H9 (cell line): ENCODE measurements at regions not wholly inside any gene's neighbourhood (a gene's known extent, or its start where the extent isn't known, plus 50 kb on each side); places are given as distances from the start of the nearest gene placed in this dataset.

ENCODE experiments used
- DNase-seq: peaks from one replicate; pipeline ENCODE4 v3.0.0-alpha.2; 2017
- H2AFZ ChIP-seq: one replicate; pipeline ENCODE4 v1.6.1; 2013; ENCODE audit warnings: mild to moderate bottlenecking, low read length, control low read depth, moderate library complexity
- H2AK5ac ChIP-seq: 2 replicates; pipeline ENCODE4 v1.6.1; 2013; ENCODE audit warnings: low read length, control low read depth, mixed read lengths; ENCODE audit not compliant: insufficient read length
- H2BK120ac ChIP-seq: one replicate; pipeline ENCODE4 v1.6.1; 2013; ENCODE audit warnings: low read depth, mild to moderate bottlenecking, low read length, control low read depth, inconsistent platforms; ENCODE audit not compliant: poor library complexity, severe bottlenecking
- H2BK12ac ChIP-seq: 2 replicates; pipeline ENCODE4 v1.6.1; 2013; ENCODE audit warnings: low read length, control low read depth, mixed read lengths, low read depth; ENCODE audit not compliant: insufficient read length
- H2BK15ac ChIP-seq: 2 replicates; pipeline ENCODE4 v1.6.1; 2013; ENCODE audit warnings: low read depth, low read length, control low read depth
- H2BK20ac ChIP-seq: one replicate; pipeline ENCODE4 v1.6.1; 2013; ENCODE audit warnings: low read depth, mild to moderate bottlenecking, low read length, control low read depth, inconsistent platforms; ENCODE audit not compliant: poor library complexity, severe bottlenecking
- H2BK5ac ChIP-seq: 2 replicates; pipeline ENCODE4 v1.6.1; 2013; ENCODE audit warnings: low read length, control low read depth, mixed read lengths; ENCODE audit not compliant: insufficient read length
- H3K14ac ChIP-seq: 2 replicates; pipeline ENCODE4 v1.6.1; 2013; ENCODE audit warnings: low read length, control low read depth; ENCODE audit not compliant: insufficient read depth
- H3K18ac ChIP-seq: 2 replicates; pipeline ENCODE4 v1.6.1; 2013; ENCODE audit warnings: low read depth, mild to moderate bottlenecking, mixed read lengths, low read length, control low read depth; ENCODE audit not compliant: insufficient read length
- H3K23ac ChIP-seq: 2 replicates; pipeline ENCODE4 v1.6.1; 2013; ENCODE audit warnings: low read length, control low read depth, mixed read lengths, low read depth; ENCODE audit not compliant: insufficient read length
- H3K23me2 ChIP-seq: 2 replicates; pipeline ENCODE4 v1.6.1; 2013; ENCODE audit warnings: low read depth, mild to moderate bottlenecking, mixed read lengths, low read length, control low read depth; ENCODE audit not compliant: insufficient read length, poor library complexity, severe bottlenecking
- H3K27ac ChIP-seq: 2 replicates; pipeline ENCODE4 v1.5.1; 2013; ENCODE audit warnings: low read length, control low read depth, mixed read lengths, low read depth; ENCODE audit not compliant: insufficient read length
- H3K27me3 ChIP-seq: 2 replicates; pipeline ENCODE4 v1.6.1; 2013; ENCODE audit warnings: low read length, control low read depth, inconsistent platforms; ENCODE audit not compliant: insufficient read depth
- H3K4ac ChIP-seq: 2 replicates; pipeline ENCODE4 v1.6.1; 2013; ENCODE audit warnings: low read depth, mild to moderate bottlenecking, control low read depth, inconsistent platforms, low read length, moderate library complexity
- H3K4me1 ChIP-seq: 2 replicates; pipeline ENCODE4 v1.6.1; 2013; ENCODE audit warnings: low read length, control low read depth, inconsistent platforms; ENCODE audit not compliant: insufficient read depth
- H3K4me2 ChIP-seq: 2 replicates; pipeline ENCODE4 v1.6.1; 2013; ENCODE audit warnings: low read length, control low read depth, mixed read lengths; ENCODE audit not compliant: insufficient read length, insufficient read depth
- H3K56ac ChIP-seq: 2 replicates; pipeline ENCODE4 v1.6.1; 2013; ENCODE audit warnings: low read depth, mild to moderate bottlenecking, mixed read lengths, low read length, control low read depth; ENCODE audit not compliant: insufficient read length
- H3K79me1 ChIP-seq: 2 replicates; pipeline ENCODE4 v1.6.1; 2013; ENCODE audit warnings: low read depth, mild to moderate bottlenecking, moderate library complexity, low read length, control low read depth, inconsistent platforms; ENCODE audit not compliant: insufficient read depth, poor library complexity, severe bottlenecking
- H3K79me2 ChIP-seq: 2 replicates; pipeline ENCODE4 v1.6.1; 2013; ENCODE audit warnings: low read length, control low read depth, inconsistent platforms; ENCODE audit not compliant: insufficient read depth
- H3K9ac ChIP-seq: 2 replicates; pipeline ENCODE4 v1.6.1; 2013; ENCODE audit warnings: low read length, control low read depth, mixed read lengths; ENCODE audit not compliant: insufficient read length; ENCODE audit errors: extremely low read depth
- H3K9me3 ChIP-seq: one replicate; pipeline ENCODE4 v1.6.1; 2013; ENCODE audit warnings: low read depth, low read length, inconsistent platforms; ENCODE audit not compliant: control insufficient read depth
- H3T11ph ChIP-seq: one replicate; pipeline ENCODE4 v1.6.1; 2013; ENCODE audit warnings: mild to moderate bottlenecking, low read length, control low read depth, inconsistent platforms
- H4K20me1 ChIP-seq: one replicate; pipeline ENCODE4 v1.6.1; 2013; ENCODE audit not compliant: control insufficient read depth, insufficient read length, insufficient read depth
- H4K5ac ChIP-seq: 2 replicates; pipeline ENCODE4 v1.6.1; 2013; ENCODE audit warnings: low read depth, mild to moderate bottlenecking, mixed read lengths, low read length, control low read depth; ENCODE audit not compliant: insufficient read length
- H4K8ac ChIP-seq: replicated peaks from 2 replicates; pipeline ENCODE4 v1.6.1; 2013; ENCODE audit warnings: low read length, control low read depth, mixed read lengths, low read depth; ENCODE audit not compliant: insufficient read length
- H4K91ac ChIP-seq: 2 replicates; pipeline ENCODE4 v1.6.1; 2013; ENCODE audit warnings: low read depth, mild to moderate bottlenecking, moderate library complexity, mixed read lengths, low read length, control low read depth; ENCODE audit not compliant: insufficient read length
- H3K27ac Mint-ChIP-seq, 3 experiments: 2 replicates in 2 of 3; 3 replicates in 1 of 3; pipeline ENCODE4 v1.8.0; 2020 to 2021; ENCODE audit warnings: mixed read lengths in 3 of 3, mild to moderate bottlenecking in 1 of 3, moderate library complexity in 1 of 3
- H3K27me3 Mint-ChIP-seq: 2 replicates; pipeline ENCODE4 v1.8.0; 2021; ENCODE audit warnings: low read depth, mild to moderate bottlenecking, moderate library complexity, mixed read lengths
- H3K36me3 Mint-ChIP-seq, 3 experiments: 2 replicates in 2 of 3; 3 replicates in 1 of 3; pipeline ENCODE4 v1.8.0; 2020 to 2021; ENCODE audit warnings: low read depth in 3 of 3, mixed read lengths in 3 of 3; ENCODE audit not compliant: insufficient read depth in 1 of 3
- H3K4me1 Mint-ChIP-seq, 2 experiments: 2 replicates each; pipeline ENCODE4 v1.8.0; 2020; ENCODE audit warnings: mixed read lengths in 2 of 2
- H3K4me3 Mint-ChIP-seq, 2 experiments: 2 replicates in 1 of 2; 3 replicates in 1 of 2; pipeline ENCODE4 v1.8.0; 2020 to 2021; ENCODE audit warnings: mild to moderate bottlenecking in 2 of 2, mixed read lengths in 2 of 2, moderate library complexity in 1 of 2
- H3K9me3 Mint-ChIP-seq, 2 experiments: 2 replicates in 1 of 2; 3 replicates in 1 of 2; pipeline ENCODE4 v1.8.0; 2020; ENCODE audit warnings: mild to moderate bottlenecking in 2 of 2, mixed read lengths in 2 of 2, moderate library complexity in 1 of 2
- CTCF ChIP-seq: fragments of 200-600 bp; sonication (generic); conservative IDR thresholded peaks from 3 replicates; pipeline ENCODE4 v1.8.0; 2021; ENCODE audit warnings: antibody characterized with exemption, mild to moderate bottlenecking
- WGBS: extraction: QIAGEN DNeasy Blood & Tissue Kit; methylation state at CpG from one replicate; pipeline ENCODE4 v1.1.7; 2013; ENCODE audit warnings: missing lambda C conversion rate, low lambda C conversion rate, mixed read lengths; ENCODE audit not compliant: insufficient read length; ENCODE audit errors: extremely low coverage; 5-methylcytosine and 5-hydroxymethylcytosine counted together

- H3K36me3 Mint-ChIP-seq, result no peaks in the 10 kb centered on the region
- no peak for TF ChIP-seq CTCF
Observed at GRCh38 chr17:55567240-55568214, 56.3 kb upstream of the SMIM36 start.

More at GRCh38 chr17:55567240-55568214, 56.3 kb upstream of the SMIM36 start:
- no peak overlapping the region for H4K91ac ChIP-seq
- no peaks in the 10 kb centered on the region for H3K9me3 ChIP-seq
- no peak overlapping the region for H4K5ac ChIP-seq
- no peak overlapping the region for H4K8ac ChIP-seq
- Mint-ChIP-seq H3K27me3 (peaks cover 2% of the 10 kb centered on the region; the same call in 1 of the 2 replicates), H3K4me3 (no peak overlapping the region), H3K27ac (no peak overlapping the region; a peak in 2 of 7 replicates), H3K9me3 (no peaks in the 10 kb centered on the region), H3K4me1 (peaks cover 27 to 32% of the 10 kb centered on the region in 2 experiments)
- H2BK5ac ChIP-seq, result no peak overlapping the region
- no peak overlapping the region for H3K56ac ChIP-seq
- no peaks in the 10 kb centered on the region for H4K20me1 ChIP-seq
- no peak overlapping the region for H3T11ph ChIP-seq
- H2BK12ac ChIP-seq, result no peak overlapping the region
- H3K79me1 ChIP-seq, result no peaks in the 10 kb centered on the region
- H2BK15ac ChIP-seq, result no peak overlapping the region
- no peak overlapping the region for H3K9ac ChIP-seq
- no peak overlapping the region for H2AFZ ChIP-seq
- no peak overlapping the region for H2BK20ac ChIP-seq
- no peak overlapping the region for H3K14ac ChIP-seq
- H3K27me3 ChIP-seq, result no peaks in the 10 kb centered on the region
- H3K23ac ChIP-seq, result no peak overlapping the region
- H3K79me2 ChIP-seq, result no peaks in the 10 kb centered on the region
- H3K4me2 ChIP-seq, result no peak overlapping the region
- WGBS, result no CpG with 5 or more reads among the region's 6 CpGs
- no peaks in the 10 kb centered on the region; the same call in 1 of the 2 replicates for H3K4me1 ChIP-seq
- no peaks in the 10 kb centered on the region for H3K23me2 ChIP-seq
- no peak overlapping the region for H2BK120ac ChIP-seq
- H3K4ac ChIP-seq, result no peak overlapping the region
- no peak overlapping the region for H3K18ac ChIP-seq
- H2AK5ac ChIP-seq, result no peak overlapping the region
- DNase-seq, result no peak
- no peak overlapping the region for H3K27ac ChIP-seq
